ENCODE measurements at regions not wholly inside any gene's neighbourhood (a gene's known extent, or its start where the extent isn't known, plus 50 kb on each side); places are given as distances from the start of the nearest gene placed in this dataset.
"Not testable (repeated sequence)": the region's sequence is repeated elsewhere in the genome, so short reads cannot be mapped to it uniquely, and the experiment has no call there.

DNA sequence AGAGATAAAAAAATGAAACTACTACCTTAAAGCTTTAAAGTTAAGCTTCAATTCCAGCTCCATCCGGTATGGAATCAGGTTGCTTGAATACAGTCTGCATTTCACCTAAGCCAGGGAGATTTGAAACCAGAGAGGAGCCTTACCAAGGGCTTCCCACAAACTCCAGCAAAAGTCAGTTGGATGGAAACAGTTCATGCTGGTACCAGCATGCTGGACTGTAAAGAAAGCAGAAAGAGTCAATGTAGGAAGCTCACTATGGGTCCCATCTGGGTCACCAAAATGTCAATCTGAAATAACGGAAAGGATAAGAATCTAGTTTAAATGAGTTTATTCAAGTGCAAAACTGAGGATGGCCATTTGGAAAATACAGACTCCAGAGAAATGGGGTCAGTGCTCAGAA, 65.3 kb downstream of the CDO1 start:
- DNase-seq = no peak

GRCh38 chr5:115749016-115749415, 67.4 kb downstream of the CDO1 start:
- DNase-seq = peak; percentile 43

- not testable (repeated sequence) for DNase-seq
Observed at GRCh38 chr5:115739245-115739644, 77.2 kb downstream of the CDO1 start.

- DNase-seq = peak; percentile 85
Observed at GRCh38 chr5:115738830-115739229, 77.6 kb downstream of the CDO1 start.

- no peak for DNase-seq
Observed at GRCh38 chr5:115737452-115737851, 79.0 kb downstream of the CDO1 start.

DNA sequence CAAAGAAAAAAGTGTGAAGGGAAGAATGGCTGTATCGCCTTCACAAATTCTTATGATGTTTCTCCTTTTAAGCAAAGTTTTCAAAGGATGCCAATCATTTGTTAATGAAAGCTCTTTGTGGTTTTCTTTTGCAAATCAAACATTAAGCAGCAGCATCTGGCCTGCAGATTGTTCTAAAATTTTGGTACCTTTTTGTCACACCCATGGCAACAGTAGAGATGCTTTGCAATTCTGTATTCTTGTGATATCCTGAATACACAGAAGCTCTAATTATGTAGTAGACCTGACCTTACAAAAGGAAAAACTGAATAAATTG, 79.8 kb downstream of the CDO1 start:
- DNase-seq = peak; percentile 24

DNA sequence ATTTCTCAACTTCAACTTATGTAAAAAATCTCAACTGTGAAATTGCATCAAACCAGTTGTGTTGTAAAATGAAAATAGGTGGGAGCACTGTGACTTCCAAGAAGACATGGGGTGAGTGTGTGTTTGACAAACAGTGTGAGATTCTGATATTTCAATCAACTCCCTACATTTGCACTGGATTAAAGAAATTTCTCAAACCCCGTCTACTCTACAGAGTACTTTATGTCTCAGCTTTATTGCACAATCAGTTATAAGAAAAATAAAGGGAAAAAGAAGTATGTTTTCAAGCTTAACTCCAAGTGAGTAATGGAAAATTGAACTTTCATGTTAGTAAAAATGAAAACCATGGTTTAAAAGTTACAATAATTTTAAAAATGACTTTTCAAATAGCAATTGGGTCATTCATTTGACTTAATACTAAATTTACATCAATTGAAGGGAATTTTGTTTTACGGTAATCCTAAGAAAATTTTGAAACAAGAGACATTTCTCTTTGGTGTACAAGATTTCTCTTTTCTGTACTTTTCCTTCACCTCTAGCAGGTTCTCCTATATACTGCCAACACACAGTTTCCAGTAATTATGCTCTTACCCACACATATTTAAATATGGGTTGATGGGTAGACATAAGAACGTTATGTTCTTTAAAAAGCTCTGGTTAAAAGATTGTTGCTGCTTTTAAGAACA, 80.3 kb downstream of the CDO1 start:
- no peak for DNase-seq

DNA sequence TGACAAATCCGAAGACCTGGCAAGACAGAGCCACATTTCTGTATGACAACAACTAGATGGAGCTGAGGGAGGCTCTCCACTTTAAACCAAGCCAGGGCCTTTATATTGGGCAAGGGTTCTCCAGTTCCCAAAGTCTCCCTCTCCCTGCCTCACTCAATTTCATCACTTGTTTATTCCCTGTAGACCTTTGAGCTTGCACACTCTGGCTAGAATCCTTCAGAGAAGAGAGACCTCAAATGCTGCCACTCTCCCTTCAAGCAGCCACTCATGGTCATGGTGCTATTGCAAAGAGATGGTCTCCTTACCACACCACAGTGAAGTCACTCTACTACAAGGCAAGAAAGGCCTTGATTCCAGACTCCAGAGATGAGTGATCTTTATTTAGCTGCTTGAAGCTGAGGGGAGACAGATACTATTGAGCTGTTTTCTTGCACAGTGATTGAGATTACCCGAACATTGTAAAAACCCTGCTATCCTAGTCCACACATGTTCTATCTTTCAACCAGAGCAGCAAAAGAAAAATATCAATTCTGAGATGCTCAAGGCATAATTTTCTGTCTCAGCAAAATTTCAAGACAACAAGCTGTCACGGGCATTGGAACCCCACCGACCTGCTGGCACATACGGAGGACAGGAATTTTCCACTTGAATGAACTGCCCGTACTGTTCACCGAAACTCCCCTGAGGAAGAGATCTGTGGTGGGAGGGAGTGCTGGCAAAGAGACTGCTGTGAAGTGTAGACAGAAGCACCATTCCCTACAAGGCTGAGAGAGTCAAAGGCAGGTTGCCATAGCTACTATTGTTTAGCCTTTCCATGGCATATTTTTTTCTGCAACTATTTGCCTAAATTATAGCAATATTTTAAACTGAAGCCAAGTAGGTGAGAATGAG, 81.1 kb downstream of the CDO1 start:
- DNase-seq = peak; percentile 93

DNA sequence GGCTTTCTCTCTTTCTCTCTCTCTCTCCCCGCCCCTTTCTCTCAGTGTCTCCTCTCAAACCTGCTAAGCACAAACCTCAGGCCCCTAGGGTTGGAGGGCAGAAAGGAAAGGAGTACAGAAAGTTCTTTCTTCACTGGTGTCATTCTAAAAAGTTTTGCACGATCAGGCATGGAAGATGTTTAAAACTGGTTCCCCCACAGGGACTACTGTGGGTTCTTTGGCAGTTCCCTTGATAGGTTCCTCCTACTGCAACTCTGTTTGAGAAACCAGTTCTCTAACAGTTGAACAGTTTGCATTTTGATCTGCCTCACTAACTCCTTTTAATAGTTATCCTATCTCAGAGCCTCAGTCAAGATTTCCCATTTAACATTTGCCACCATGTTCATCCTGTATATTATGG, 82.9 kb downstream of the CDO1 start:
- no peak for DNase-seq

GRCh38 chr5:115732026-115732425, 84.4 kb downstream of the CDO1 start:
- DNase-seq = no peak

- no peak for DNase-seq
Observed at GRCh38 chr5:115725522-115725921, 90.9 kb downstream of the CDO1 start.

DNA sequence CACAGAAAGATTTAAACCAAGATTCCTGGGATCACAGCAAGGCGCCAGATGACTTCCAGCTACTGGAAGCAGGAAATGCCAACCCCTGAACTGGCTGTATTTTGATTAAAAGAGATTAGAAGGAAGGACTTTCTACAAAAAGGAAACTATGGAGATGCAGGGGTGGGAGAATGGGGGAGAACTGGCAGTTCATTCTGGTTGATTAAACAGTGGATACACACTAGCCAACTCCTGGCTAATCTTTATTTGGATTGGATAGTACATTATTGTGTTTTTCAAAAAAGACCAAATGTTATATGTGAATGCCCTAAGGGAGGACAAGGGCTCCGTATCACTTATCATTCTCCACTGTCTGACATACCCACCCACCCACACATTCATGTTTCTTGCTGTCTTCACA, 93.2 kb downstream of the CDO1 start:
- no peak for DNase-seq

DNA sequence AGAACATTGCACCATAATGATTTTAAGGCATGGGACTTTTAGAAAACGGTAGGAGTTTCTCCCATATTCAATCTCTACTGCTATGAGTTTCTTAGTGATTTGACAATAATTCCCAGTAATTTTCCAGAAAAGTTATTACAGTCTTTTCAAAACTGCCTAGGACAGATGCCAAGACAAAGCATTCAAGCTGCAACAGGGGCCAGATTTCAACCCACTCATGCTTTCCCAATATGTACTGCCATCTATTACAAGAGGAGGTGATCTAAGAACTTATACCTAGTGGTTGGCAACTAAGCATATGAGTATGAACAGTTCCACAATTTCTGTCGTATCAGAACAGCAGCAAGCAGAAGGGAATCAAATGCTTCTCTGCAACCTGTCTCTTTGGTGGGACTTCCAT, 95.1 kb upstream of the TMED7 start:
- no peak for DNase-seq

DNA sequence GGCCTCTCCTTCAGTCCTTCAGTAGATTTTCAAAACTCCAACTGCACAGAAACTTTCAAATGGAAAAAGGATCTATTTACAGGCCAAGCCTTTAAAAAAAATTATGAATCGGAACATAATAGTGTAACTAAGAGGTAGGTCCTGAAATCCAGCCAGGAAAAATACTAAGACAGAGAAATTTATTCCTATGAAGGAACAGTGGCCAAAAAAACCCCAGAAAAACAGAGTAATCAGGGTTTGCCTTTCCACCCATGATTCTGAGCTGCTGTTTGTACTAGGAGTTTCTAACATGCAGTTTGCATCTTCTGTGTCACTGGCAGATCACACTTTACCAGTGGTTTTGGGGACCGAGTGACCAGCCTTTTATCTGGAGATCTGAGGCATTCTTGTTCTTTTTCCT, 93.1 kb upstream of the TMED7 start:
- DNase-seq = no peak

DNA sequence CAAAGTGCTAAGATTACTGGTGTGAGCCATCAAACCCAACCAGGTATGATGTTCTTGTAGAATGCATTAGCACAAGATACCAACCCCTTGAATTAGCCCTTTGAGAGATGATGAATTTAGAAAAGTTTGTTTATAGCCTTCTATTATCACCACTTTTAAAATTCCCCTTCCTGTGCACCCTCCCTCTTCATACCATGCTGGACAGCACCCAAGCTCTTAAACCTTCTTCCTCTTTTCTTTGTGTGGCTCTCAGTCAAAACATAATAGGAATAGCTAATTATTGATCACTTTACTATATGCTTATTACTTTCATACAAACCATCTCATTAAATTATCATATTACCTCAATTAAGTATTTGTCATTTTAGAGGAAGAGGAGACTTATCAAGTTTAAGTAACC, 87.6 kb upstream of the TMED7 start:
- DNase-seq = no peak

DNA sequence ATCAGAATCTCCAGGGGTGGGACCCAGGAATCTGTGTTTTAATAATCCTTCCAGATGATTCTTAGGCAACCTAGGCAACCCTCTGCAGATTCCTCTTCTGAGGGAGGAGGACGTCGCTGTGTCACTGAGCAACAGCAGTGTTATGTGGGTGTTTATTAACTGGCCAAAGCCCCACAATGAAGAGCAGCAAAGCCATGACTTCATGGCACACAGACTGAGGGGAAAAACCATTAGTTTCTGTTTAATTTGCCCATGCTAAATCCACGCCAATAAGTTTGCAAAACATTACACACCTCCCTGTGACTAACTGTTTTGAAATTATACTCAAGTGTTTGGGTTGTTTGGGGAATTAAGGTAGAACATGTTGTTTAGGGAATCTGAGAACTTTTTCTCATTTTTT, 83.7 kb upstream of the TMED7 start:
- no peak for DNase-seq

DNA sequence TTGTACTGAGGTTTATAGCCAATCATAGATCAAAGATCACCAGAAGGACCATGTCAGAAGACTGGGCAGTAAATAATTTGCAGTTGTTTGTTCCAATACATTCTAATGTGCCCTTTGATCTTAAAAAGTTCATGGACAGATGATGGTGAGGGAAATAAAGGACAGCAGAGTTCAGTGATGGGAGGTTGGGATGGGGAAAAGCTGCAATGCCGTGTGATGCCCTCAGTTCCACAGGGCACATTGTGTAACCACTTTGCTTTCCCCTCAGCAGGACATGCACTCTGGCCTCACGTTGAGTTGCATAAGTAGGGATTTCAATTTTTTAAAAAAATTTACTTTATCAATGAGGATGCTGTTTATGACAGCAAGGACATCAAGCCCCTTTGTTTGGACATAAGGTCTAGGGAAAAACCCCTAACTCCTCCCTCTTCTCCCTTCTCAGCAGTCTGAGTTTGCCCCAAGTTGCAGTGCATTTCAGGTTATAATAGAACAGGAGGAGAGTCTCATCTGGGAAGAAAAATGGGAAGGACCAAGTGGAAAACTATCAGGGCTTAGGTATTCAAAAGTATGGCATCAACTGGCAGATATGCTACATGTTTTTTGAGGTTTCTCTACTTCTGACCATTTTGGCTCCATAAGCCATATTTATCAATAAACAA, 83.1 kb upstream of the TMED7 start:
- no peak for DNase-seq

- peak; percentile 29 for DNase-seq
Observed at GRCh38 chr5:115703514-115703913, 77.7 kb upstream of the TMED7 start.

GRCh38 chr5:115702025-115702424, 76.2 kb upstream of the TMED7 start:
- DNase-seq = peak; percentile 84

DNA sequence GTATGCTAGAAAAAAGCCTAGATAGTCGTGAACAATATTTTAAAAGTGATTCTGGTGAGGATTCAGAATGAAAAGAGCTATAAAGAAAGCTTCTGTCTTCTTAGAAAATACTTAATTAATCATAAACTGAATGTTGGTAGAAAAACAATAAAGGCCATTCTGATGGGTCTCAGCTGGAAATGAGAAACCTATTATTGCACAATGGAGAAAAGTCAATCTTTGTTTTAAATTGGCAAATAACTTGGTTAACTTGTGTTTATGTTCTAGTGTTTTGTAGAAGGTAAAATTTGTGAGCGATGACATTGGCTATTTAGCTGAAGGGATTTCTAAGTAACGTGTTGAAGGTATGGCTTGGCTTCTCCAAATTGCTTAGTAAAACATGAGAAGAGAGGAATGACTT, 74.1 kb upstream of the TMED7 start:
- no peak for DNase-seq

GRCh38 chr5:115696141-115696650, 70.4 kb upstream of the TMED7 start:
- DNase-seq = no peak

DNA sequence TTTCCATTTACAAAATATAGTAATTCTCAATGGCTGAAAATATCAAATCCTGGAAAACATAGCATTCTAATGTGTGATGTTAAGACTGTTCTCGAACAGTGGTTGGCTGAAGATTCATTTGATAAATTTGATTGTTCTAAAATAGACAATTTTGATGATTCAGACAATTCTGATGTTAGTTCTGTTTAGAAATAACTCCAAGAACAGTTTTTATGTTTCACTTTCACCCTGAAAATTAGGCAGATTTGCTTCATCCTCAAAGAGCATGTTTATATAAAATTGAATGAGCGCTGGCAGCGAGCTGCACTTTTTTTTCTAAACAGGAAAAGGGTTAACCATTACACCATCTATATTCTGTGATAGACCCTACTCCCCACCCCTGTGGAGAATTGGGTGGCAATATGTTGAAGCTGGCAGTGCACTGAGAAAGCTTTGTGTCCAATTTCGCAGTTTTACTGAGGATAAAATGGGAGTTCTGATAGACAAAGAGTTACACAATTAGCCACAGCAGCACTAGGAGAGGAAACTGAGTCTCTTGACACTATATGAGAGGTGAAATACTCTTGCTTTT, 69.6 kb upstream of the TMED7 start:
- no peak for DNase-seq

DNA sequence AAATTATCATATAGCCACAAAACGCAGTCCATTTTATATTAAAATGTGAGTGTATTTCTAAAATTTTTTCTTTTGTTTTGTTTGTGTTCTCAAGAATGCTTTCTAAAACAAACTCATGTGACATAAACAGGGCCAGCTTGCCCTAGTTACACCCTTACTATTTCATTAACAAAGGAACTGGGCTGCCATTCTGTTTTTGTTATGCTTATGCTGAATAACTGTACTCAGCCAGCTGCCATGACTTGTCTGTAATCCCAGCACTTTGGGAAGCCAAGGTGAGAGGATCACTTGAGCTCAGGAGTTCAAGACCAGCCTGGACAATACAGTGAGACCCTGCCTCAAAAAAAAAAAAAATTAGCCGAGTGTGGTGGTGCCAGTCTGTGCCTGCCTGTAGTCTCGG, 66.0 kb upstream of the TMED7 start:
- DNase-seq = not testable (repeated sequence)

DNA sequence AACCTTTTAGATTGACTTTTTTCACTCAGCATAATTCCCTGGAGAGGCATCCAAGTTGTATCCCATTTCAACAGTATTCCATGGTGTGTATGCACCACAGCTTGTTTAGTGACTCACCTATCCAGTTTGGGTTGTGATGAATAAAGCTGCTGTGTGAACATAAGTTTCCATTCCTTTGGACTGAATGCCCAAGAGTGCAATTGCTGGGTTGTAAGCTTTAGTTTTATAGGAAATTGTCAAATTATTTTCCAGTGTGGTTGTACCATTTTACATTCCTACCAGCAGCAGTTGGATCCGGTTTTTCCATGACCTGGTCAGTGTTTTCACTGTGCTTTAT, 60.9 kb upstream of the TMED7 start:
- peak; percentile 37 for DNase-seq
